Liver (tissue), 8 donors: ENCODE measurements at regions not wholly inside any gene's neighbourhood (a gene's known extent, or its start where the extent isn't known, plus 50 kb on each side); places are given as distances from the start of the nearest gene placed in this dataset.

Source experiments
- DNase-seq: peaks from one replicate; pipeline ENCODE4 v3.0.0-alpha.2; 2017; ENCODE audit warnings: low spot score
- H3K27ac ChIP-seq, 2 donors: one replicate each; pipeline ENCODE4 v1.7.0; 2013; ENCODE audit warnings: inconsistent platforms in 2 of 2, low read length in 2 of 2, control low read depth in 1 of 2, low read depth in 1 of 2, mild to moderate bottlenecking in 1 of 2
- H3K27me3 ChIP-seq, 4 donors: one replicate each; pipeline versions ENCODE4 v1.6.1 to v1.7.0; 2013; ENCODE audit warnings: low read length in 3 of 4, inconsistent platforms in 1 of 4, mild to moderate bottlenecking in 1 of 4, moderate library complexity in 1 of 4; ENCODE audit not compliant: control insufficient read depth in 4 of 4, insufficient read depth in 4 of 4
- H3K36me3 ChIP-seq, 4 donors: one replicate each; pipeline versions ENCODE4 v1.6.1 to v1.7.0; 2013; ENCODE audit warnings: low read length in 3 of 4, mild to moderate bottlenecking in 3 of 4, low read depth in 1 of 4, moderate library complexity in 1 of 4; ENCODE audit not compliant: control insufficient read depth in 4 of 4, insufficient read depth in 3 of 4
- H3K4me1 ChIP-seq, 4 donors: one replicate each; pipeline versions ENCODE4 v1.6.1 to v1.7.0; 2013; ENCODE audit warnings: low read length in 3 of 4, mild to moderate bottlenecking in 3 of 4, moderate library complexity in 1 of 4; ENCODE audit not compliant: control insufficient read depth in 4 of 4, insufficient read depth in 4 of 4
- H3K4me3 ChIP-seq, 3 donors: one replicate each; pipeline versions ENCODE4 v1.6.1 to v1.7.0; 2013; ENCODE audit warnings: low read length in 3 of 3, control low read depth in 1 of 3, low read depth in 1 of 3, mild to moderate bottlenecking in 1 of 3
- H3K9ac ChIP-seq, 2 donors: one replicate each; pipeline ENCODE4 v1.7.0; 2013; ENCODE audit warnings: low read length in 2 of 2, mild to moderate bottlenecking in 2 of 2, moderate library complexity in 2 of 2, control low read depth in 1 of 2, low read depth in 1 of 2
- H3K9me3 ChIP-seq, 4 donors: one replicate each; pipeline versions ENCODE4 v1.6.1 to v1.7.0; 2013; ENCODE audit warnings: low read length in 3 of 4; ENCODE audit not compliant: control insufficient read depth in 4 of 4
- CTCF ChIP-seq: fragments of 150-350 bp; IDR thresholded peaks from 2 replicates; pipeline ENCODE4 v1.5.1; 2017; ENCODE audit warnings: improper control_type of control experiment, low read depth, low read length; ENCODE audit not compliant: missing input control
- EGR1 ChIP-seq, 2 donors: IDR thresholded peaks; 2 replicates each; pipeline ENCODE4 v1.6.1; 2016 to 2018; ENCODE audit warnings: antibody characterized with exemption in 2 of 2, low read depth in 2 of 2
- FOXA1 ChIP-seq: IDR thresholded peaks from 2 replicates; pipeline ENCODE4 v1.6.1; 2016; ENCODE audit warnings: antibody characterized with exemption
- GABPA ChIP-seq, 2 donors: IDR thresholded peaks in 1 of 2; conservative IDR thresholded peaks in 1 of 2; 2 replicates each; pipeline ENCODE4 v1.6.1; 2016; ENCODE audit warnings: antibody characterized with exemption in 2 of 2, mild to moderate bottlenecking in 1 of 2, moderate library complexity in 1 of 2
- HNF4A ChIP-seq, 2 donors: conservative IDR thresholded peaks; 2 replicates each; pipeline ENCODE4 v1.6.1; 2016; ENCODE audit warnings: antibody characterized with exemption in 2 of 2, mild to moderate bottlenecking in 2 of 2
- JUND ChIP-seq, 2 donors: IDR thresholded peaks; 2 replicates each; pipeline ENCODE4 v1.6.1; 2016; ENCODE audit warnings: antibody characterized with exemption in 2 of 2
- NR2F2 ChIP-seq: IDR thresholded peaks from 2 replicates; pipeline ENCODE4 v1.6.1; 2016; ENCODE audit warnings: antibody characterized with exemption
- RAD21 ChIP-seq, 2 donors: IDR thresholded peaks; 2 replicates each; pipeline ENCODE4 v1.6.1; 2016; ENCODE audit warnings: antibody characterized with exemption in 2 of 2, mild to moderate bottlenecking in 2 of 2
- RXRA ChIP-seq, 2 donors: IDR thresholded peaks; 2 replicates each; pipeline ENCODE4 v1.6.1; 2017 to 2018; ENCODE audit warnings: antibody characterized with exemption in 2 of 2, mild to moderate bottlenecking in 1 of 2
- SP1 ChIP-seq: IDR thresholded peaks from 2 replicates; pipeline ENCODE4 v1.6.1; 2018; ENCODE audit warnings: antibody characterized with exemption, mild to moderate bottlenecking
- TAF1 ChIP-seq: conservative IDR thresholded peaks from 2 replicates; pipeline ENCODE4 v1.6.1; 2016; ENCODE audit warnings: antibody characterized with exemption, mild to moderate bottlenecking
- YY1 ChIP-seq: IDR thresholded peaks from 2 replicates; pipeline ENCODE4 v1.6.1; 2016; ENCODE audit warnings: antibody characterized with exemption, mild to moderate bottlenecking
- WGBS: extraction: QIAGEN DNeasy Blood & Tissue Kit; methylation state at CpG from one replicate; pipeline ENCODE4 v1.1.7; 2013; 5-methylcytosine and 5-hydroxymethylcytosine counted together
- TF ChIP-seq, protein P1 (sequence below): IDR thresholded peaks from 2 replicates; pipeline ENCODE4 v1.6.1; 2016; ENCODE audit warnings: antibody characterized with exemption
- TF ChIP-seq, protein P2 (sequence below): IDR thresholded peaks from 2 replicates; pipeline ENCODE4 v1.6.1; 2016; ENCODE audit warnings: antibody characterized with exemption, mild to moderate bottlenecking
- TF ChIP-seq, protein P3 (sequence below): IDR thresholded peaks from 2 replicates; pipeline ENCODE4 v1.6.1; 2016; ENCODE audit warnings: antibody characterized with exemption
- TF ChIP-seq, protein P4 (sequence below): IDR thresholded peaks from 2 replicates; pipeline ENCODE4 v1.6.1; 2016; ENCODE audit warnings: antibody characterized with exemption
- donor health status: healthy.
- donor health status: healthy.
- donor health status: healthy.
- donor health status: healthy.
- donor health status: healthy.

GRCh38 chr4:107478327-107478980 is 241.6 kb downstream of the PAPSS1 start:
- H3K9ac ChIP-seq, result no peak overlapping the region
- no peaks in the 10 kb centered on the region for H3K4me1 ChIP-seq
- no peak overlapping the region for H3K4me3 ChIP-seq
- peaks cover 1 to 7% (median 4%) of the 10 kb centered on the region in 4 donors for H3K9me3 ChIP-seq
- no peak overlapping the region for H3K27ac ChIP-seq
- TF ChIP-seq, protein P1, sequence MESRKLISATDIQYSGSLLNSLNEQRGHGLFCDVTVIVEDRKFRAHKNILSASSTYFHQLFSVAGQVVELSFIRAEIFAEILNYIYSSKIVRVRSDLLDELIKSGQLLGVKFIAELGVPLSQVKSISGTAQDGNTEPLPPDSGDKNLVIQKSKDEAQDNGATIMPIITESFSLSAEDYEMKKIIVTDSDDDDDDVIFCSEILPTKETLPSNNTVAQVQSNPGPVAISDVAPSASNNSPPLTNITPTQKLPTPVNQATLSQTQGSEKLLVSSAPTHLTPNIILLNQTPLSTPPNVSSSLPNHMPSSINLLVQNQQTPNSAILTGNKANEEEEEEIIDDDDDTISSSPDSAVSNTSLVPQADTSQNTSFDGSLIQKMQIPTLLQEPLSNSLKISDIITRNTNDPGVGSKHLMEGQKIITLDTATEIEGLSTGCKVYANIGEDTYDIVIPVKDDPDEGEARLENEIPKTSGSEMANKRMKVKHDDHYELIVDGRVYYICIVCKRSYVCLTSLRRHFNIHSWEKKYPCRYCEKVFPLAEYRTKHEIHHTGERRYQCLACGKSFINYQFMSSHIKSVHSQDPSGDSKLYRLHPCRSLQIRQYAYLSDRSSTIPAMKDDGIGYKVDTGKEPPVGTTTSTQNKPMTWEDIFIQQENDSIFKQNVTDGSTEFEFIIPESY, result no peak
- TF ChIP-seq, protein P2, sequence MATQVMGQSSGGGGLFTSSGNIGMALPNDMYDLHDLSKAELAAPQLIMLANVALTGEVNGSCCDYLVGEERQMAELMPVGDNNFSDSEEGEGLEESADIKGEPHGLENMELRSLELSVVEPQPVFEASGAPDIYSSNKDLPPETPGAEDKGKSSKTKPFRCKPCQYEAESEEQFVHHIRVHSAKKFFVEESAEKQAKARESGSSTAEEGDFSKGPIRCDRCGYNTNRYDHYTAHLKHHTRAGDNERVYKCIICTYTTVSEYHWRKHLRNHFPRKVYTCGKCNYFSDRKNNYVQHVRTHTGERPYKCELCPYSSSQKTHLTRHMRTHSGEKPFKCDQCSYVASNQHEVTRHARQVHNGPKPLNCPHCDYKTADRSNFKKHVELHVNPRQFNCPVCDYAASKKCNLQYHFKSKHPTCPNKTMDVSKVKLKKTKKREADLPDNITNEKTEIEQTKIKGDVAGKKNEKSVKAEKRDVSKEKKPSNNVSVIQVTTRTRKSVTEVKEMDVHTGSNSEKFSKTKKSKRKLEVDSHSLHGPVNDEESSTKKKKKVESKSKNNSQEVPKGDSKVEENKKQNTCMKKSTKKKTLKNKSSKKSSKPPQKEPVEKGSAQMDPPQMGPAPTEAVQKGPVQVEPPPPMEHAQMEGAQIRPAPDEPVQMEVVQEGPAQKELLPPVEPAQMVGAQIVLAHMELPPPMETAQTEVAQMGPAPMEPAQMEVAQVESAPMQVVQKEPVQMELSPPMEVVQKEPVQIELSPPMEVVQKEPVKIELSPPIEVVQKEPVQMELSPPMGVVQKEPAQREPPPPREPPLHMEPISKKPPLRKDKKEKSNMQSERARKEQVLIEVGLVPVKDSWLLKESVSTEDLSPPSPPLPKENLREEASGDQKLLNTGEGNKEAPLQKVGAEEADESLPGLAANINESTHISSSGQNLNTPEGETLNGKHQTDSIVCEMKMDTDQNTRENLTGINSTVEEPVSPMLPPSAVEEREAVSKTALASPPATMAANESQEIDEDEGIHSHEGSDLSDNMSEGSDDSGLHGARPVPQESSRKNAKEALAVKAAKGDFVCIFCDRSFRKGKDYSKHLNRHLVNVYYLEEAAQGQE, result no peak
- TF ChIP-seq SP1 (no peak), YY1 (no peak), EGR1 (IDR thresholded peaks at IDR 0.05; ENCODE audit: low read depth in 2 of 2) (no peak), GABPA (IDR thresholded peaks at IDR 0.05 in 1 of 2, conservative IDR thresholded peaks at IDR 0.05 in 1 of 2) (no peak), RAD21 (IDR thresholded peaks at IDR 0.05) (no peak), HNF4A (conservative IDR thresholded peaks at IDR 0.05) (no peak), CTCF (no peak), TAF1 (no peak), FOXA1 (no peak), NR2F2 (no peak), RXRA (IDR thresholded peaks at IDR 0.05) (no peak)
- TF ChIP-seq, protein P3, sequence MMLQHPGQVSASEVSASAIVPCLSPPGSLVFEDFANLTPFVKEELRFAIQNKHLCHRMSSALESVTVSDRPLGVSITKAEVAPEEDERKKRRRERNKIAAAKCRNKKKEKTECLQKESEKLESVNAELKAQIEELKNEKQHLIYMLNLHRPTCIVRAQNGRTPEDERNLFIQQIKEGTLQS, result no peak
- H3K27me3 ChIP-seq, result no peaks in the 10 kb centered on the region
- no peak for DNase-seq
- no peaks in the 10 kb centered on the region for H3K36me3 ChIP-seq

- H3K9ac ChIP-seq, result no peak overlapping the region
- no peaks in the 10 kb centered on the region for H3K27me3 ChIP-seq
- no peak for DNase-seq
- no peaks in the 10 kb centered on the region for H3K9me3 ChIP-seq
- H3K36me3 ChIP-seq, result no peaks in the 10 kb centered on the region
- H3K4me1 ChIP-seq, result no peaks in the 10 kb centered on the region
- H3K27ac ChIP-seq, result no peak overlapping the region
- WGBS, result 21% methylated on average over 1 of the region's 1 CpG
- H3K4me3 ChIP-seq, result no peak overlapping the region
- TF ChIP-seq, protein P3, result no peak
- no peak for TF ChIP-seq JUND (IDR thresholded peaks at IDR 0.05)
- TF ChIP-seq, protein P1, result no peak
- no peak for TF ChIP-seq FOXA1
- TF ChIP-seq SP1, result no peak
- no peak for TF ChIP-seq CTCF
- no peak for TF ChIP-seq RAD21 (IDR thresholded peaks at IDR 0.05)
- TF ChIP-seq, protein P4, sequence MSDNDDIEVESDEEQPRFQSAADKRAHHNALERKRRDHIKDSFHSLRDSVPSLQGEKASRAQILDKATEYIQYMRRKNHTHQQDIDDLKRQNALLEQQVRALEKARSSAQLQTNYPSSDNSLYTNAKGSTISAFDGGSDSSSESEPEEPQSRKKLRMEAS, result no peak
- no peak for TF ChIP-seq TAF1
Measured at GRCh38 chr4:107473126-107473525, 246.9 kb downstream of the PAPSS1 start.
